ENCODE measurements at regions not wholly inside any gene's neighbourhood (a gene's known extent, or its start where the extent isn't known, plus 50 kb on each side); places are given as distances from the start of the nearest gene placed in this dataset.

GRCh38 chr3:160129459-160130061 is 95.7 kb upstream of the C3orf80 start:
- in situ Hi-C loops (cut with MboI; ENCODE audit: low pct_ligation_motif_present in 1 of 4, low pct_unique_long_range_greater_than_20kb in 1 of 4, low sequenced_read_pairs in 3 of 4) = loop anchor here in 1 of 4 donors (25.0 kb wide), 1 partner anchor 92 kb away; no protein-coding TSS in a partner anchor
- 27 to 31% methylated on average over 3 to 4 of the region's 4 CpGs for WGBS, 2 donors (ENCODE audit: low coverage in 1 of 2)
- no peak overlapping the region for H3K27ac ChIP-seq
- no peak overlapping the region for H3K4me3 ChIP-seq
- intact Hi-C loops (cut with DNase I; ENCODE audit: low total_unique reads) = no loop called here
- no peaks in the 10 kb centered on the region for H3K9me3 ChIP-seq
- H3K4me1 ChIP-seq = no peaks in the 10 kb centered on the region
- H3K36me3 ChIP-seq = no peaks in the 10 kb centered on the region
- H3K27me3 ChIP-seq = no peaks in the 10 kb centered on the region
- no peak for TF ChIP-seq CTCF (IDR thresholded peaks at IDR 0.05)
- TF ChIP-seq POLR2AphosphoS5 (IDR thresholded peaks at IDR 0.05) = no peak
- no peak for TF ChIP-seq EP300 (IDR thresholded peaks at IDR 0.05; ENCODE audit: low read depth)
- TF ChIP-seq POLR2A (IDR thresholded peaks at IDR 0.05) = no peak
- DNase-seq = no peak

- Histone ChIP-seq H3K4me1 (no peaks in the 10 kb centered on the region), H3K4me3 (no peak overlapping the region), H3K9me3 (no peaks in the 10 kb centered on the region), H3K27ac (no peak overlapping the region), H3K27me3 (no peaks in the 10 kb centered on the region), H3K36me3 (no peaks in the 10 kb centered on the region)
- WGBS, 2 donors (ENCODE audit: low coverage in 1 of 2) = 85 to 96% methylated on average over 3 of the region's 3 CpGs
- no peak for DNase-seq
- no peak for TF ChIP-seq POLR2A (IDR thresholded peaks at IDR 0.05)
- TF ChIP-seq EP300 (IDR thresholded peaks at IDR 0.05; ENCODE audit: low read depth) = no peak
- no peak for TF ChIP-seq CTCF (IDR thresholded peaks at IDR 0.05)
- in situ Hi-C loops (cut with MboI; ENCODE audit: low pct_ligation_motif_present in 1 of 4, low pct_unique_long_range_greater_than_20kb in 1 of 4, low sequenced_read_pairs in 3 of 4) = loop anchor here in 1 of 4 donors (25.0 kb wide), 1 partner anchor 93 kb away; no protein-coding TSS in a partner anchor
- intact Hi-C loops (cut with DNase I; ENCODE audit: low total_unique reads) = no loop called here
Measured at GRCh38 chr3:160130071-160130470, 95.2 kb upstream of the C3orf80 start.

GRCh38 chr3:160130950-160131349 is 94.3 kb upstream of the C3orf80 start:
- no peak overlapping the region for H3K27ac ChIP-seq
- H3K4me1 ChIP-seq = no peaks in the 10 kb centered on the region
- no peak overlapping the region for H3K4me3 ChIP-seq
- TF ChIP-seq POLR2AphosphoS5 (IDR thresholded peaks at IDR 0.05) (no peak), CTCF (IDR thresholded peaks at IDR 0.05) (no peak), EP300 (IDR thresholded peaks at IDR 0.05; ENCODE audit: low read depth) (no peak), POLR2A (IDR thresholded peaks at IDR 0.05) (no peak)
- no peaks in the 10 kb centered on the region for H3K27me3 ChIP-seq
- intact Hi-C loops (cut with DNase I; ENCODE audit: low total_unique reads) (no loop called here), in situ Hi-C loops (cut with MboI; ENCODE audit: low pct_ligation_motif_present in 1 of 4, low pct_unique_long_range_greater_than_20kb in 1 of 4, low sequenced_read_pairs in 3 of 4) (loop anchor here in 1 of 4 donors (25.0 kb wide), 1 partner anchor 94 kb away; no protein-coding TSS in a partner anchor)
- no peak for DNase-seq
- no peaks in the 10 kb centered on the region for H3K9me3 ChIP-seq
- H3K36me3 ChIP-seq = no peaks in the 10 kb centered on the region
- 62 to 72% methylated on average over 2 of the region's 2 CpGs for WGBS, 2 donors (ENCODE audit: low coverage in 1 of 2)

DNA sequence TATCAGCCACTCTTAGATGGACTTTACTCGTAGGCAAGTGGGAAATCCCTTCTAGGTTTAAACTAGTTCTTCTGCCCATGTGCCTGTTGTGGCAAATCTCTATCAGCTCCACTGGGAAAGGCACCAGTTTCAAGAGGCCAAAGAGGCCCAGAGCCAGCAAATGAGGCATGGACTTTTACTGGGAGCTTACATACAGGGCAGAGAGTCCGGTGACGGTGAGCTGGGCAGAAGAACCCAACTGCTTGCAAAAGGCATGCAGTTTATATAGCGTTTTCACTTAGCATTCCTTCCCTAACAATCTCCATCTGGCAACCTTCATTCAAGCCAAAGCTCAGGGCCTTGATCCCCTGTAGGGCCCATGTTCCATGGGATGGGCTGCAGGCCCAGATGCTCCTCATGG is 93.0 kb upstream of the C3orf80 start:
- Histone ChIP-seq H3K36me3 (no peaks in the 10 kb centered on the region), H3K27ac (no peak overlapping the region), H3K4me1 (no peaks in the 10 kb centered on the region), H3K9me3 (no peaks in the 10 kb centered on the region), H3K4me3 (no peak overlapping the region), H3K27me3 (no peaks in the 10 kb centered on the region)
- WGBS, 2 donors (ENCODE audit: low coverage in 1 of 2) = 87 to 100% methylated on average over 1 to 4 of the region's 4 CpGs
- TF ChIP-seq CTCF (IDR thresholded peaks at IDR 0.05) (no peak), EP300 (IDR thresholded peaks at IDR 0.05; ENCODE audit: low read depth) (no peak), POLR2AphosphoS5 (IDR thresholded peaks at IDR 0.05) (no peak), POLR2A (IDR thresholded peaks at IDR 0.05) (no peak)
- no peak for DNase-seq
- intact Hi-C loops (cut with DNase I; ENCODE audit: low total_unique reads) (no loop called here), in situ Hi-C loops (cut with MboI; ENCODE audit: low pct_ligation_motif_present in 1 of 4, low pct_unique_long_range_greater_than_20kb in 1 of 4, low sequenced_read_pairs in 3 of 4) (loop anchor here in 1 of 4 donors (25.0 kb wide), 1 partner anchor 95 kb away; no protein-coding TSS in a partner anchor)

All from transverse colon (tissue), 4 donors.